A673 (cell line): ENCODE measurements at regions not wholly inside any gene's neighbourhood (a gene's known extent, or its start where the extent isn't known, plus 50 kb on each side); places are given as distances from the start of the nearest gene placed in this dataset.

Source experiments
- BruUV-seq: library from RNA; stranded (reverse); fragments of 400-500 nt; replicated peaks from 2 replicates; lab custom pipeline; 2021; lab: Mats Ljungman, UMichigan
- CTCF ChIA-PET: fragments of 300-600 bp; sonication (Branson Sonifier 250); formaldehyde crosslinking; loops from one replicate; lab custom pipeline; 2022; ENCODE audit warnings: antibody characterized with exemption; lab: Charles Lee
- POLR2A ChIA-PET: fragments of 300-600 bp; sonication (Branson Sonifier 250); formaldehyde crosslinking; loops from one replicate; lab custom pipeline; 2022; ENCODE audit warnings: antibody characterized with exemption; ENCODE audit not compliant: low non-redundant PET; lab: Charles Lee
- DNase-seq: peaks from one replicate; pipeline ENCODE4 v3.0.0-alpha.2; 2015; ENCODE audit warnings: low spot score
- H3K27ac ChIP-seq: fragments of 200-600 bp; sonication (generic); 2 replicates; pipeline ENCODE4 v1.5.1; 2016; ENCODE audit warnings: mixed run types, low read depth, mild to moderate bottlenecking, mixed read lengths, antibody characterized with exemption, low read length; ENCODE audit not compliant: poor library complexity, severe bottlenecking
- H3K27me3 ChIP-seq: fragments of 200-600 bp; sonication (generic); replicated peaks from 2 replicates; pipeline ENCODE4 v1.6.1; 2017; ENCODE audit warnings: mixed run types, low read depth, mild to moderate bottlenecking, mixed read lengths, antibody characterized with exemption, low read length; ENCODE audit not compliant: insufficient read depth, poor library complexity
- H3K36me3 ChIP-seq: fragments of 200-600 bp; sonication (generic); 2 replicates; pipeline ENCODE4 v1.6.1; 2016; ENCODE audit warnings: mixed run types, mild to moderate bottlenecking, mixed read lengths, antibody characterized with exemption, low read length; ENCODE audit not compliant: insufficient read depth, poor library complexity, severe bottlenecking
- H3K4me1 ChIP-seq: fragments of 200-600 bp; sonication (generic); 2 replicates; pipeline ENCODE4 v1.6.1; 2017; ENCODE audit warnings: mixed run types, mild to moderate bottlenecking, mixed read lengths, antibody characterized with exemption, low read length; ENCODE audit not compliant: insufficient read depth, poor library complexity, severe bottlenecking
- H3K4me3 ChIP-seq: fragments of 200-600 bp; sonication (generic); 2 replicates; pipeline ENCODE4 v1.5.1; 2016; ENCODE audit warnings: low read depth, mixed run types, mild to moderate bottlenecking, mixed read lengths, low read length; ENCODE audit not compliant: poor library complexity, severe bottlenecking
- H3K9me3 ChIP-seq: fragments of 200-600 bp; sonication (generic); 2 replicates; pipeline ENCODE4 v1.6.1; 2016; ENCODE audit warnings: mixed run types, low read depth, mild to moderate bottlenecking, mixed read lengths, antibody characterized with exemption, low read length; ENCODE audit not compliant: poor library complexity, severe bottlenecking
- EZH2 ChIP-seq: fragments of 200-600 bp; sonication (generic); IDR thresholded peaks from 2 replicates; pipeline ENCODE4 v1.6.1; 2017; ENCODE audit warnings: borderline replicate concordance, low read depth, mild to moderate bottlenecking, mixed read lengths, antibody characterized with exemption, low read length; ENCODE audit not compliant: poor library complexity, severe bottlenecking
- intact Hi-C: fragments of 100-400 bp; cut with micrococcal nuclease; formaldehyde crosslinking; loops from one replicate; pipeline ENCODE4 v1.10.0; 2022; ENCODE audit not compliant: unreplicated experiment
- TF ChIP-seq, protein P1 (sequence below): fragments of 300-800, 200-600 bp; sonication (generic); conservative IDR thresholded peaks from 2 replicates; pipeline ENCODE4 v1.5.1; 2017; ENCODE audit warnings: low read depth, mild to moderate bottlenecking, antibody characterized with exemption, low read length, moderate library complexity, mixed read lengths

DNA sequence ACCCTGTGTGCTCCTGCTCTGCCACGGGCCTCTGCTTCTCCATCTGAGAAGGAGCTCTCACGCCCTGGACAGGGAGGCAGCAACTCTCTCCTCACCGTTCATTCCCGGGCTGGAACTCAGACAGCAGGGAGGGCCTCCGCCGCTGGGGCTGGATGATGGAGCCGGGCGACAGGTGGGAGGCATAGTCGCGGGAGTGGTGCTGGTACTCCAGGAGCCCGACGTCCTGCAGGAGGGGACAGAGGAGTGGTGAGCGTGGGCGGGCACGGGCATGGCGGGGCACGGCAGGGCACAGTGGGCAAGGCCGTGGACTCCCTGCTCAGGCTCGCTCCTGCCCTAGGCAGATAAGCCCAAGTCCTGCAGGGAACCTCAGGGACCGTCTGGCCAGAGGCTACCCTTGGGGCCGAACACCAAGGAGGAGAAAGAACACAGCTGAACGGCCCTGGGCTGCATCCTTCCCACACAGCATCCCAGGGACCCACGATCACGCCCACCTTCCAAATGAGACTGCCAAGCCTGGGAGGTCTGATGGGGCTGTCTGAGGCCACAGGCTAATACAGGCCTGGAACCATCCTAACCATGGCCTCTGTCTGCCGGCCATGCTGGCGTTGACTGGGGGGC is 81.0 kb downstream of the NCOR2 start:
- ChIA-PET CTCF (no interaction called here), POLR2A (no interaction called here)
- Histone ChIP-seq H3K4me1 (no peaks in the 10 kb centered on the region), H3K27ac (no peak overlapping the region), H3K9me3 (no peaks in the 10 kb centered on the region), H3K27me3 (no peaks in the 10 kb centered on the region), H3K4me3 (no peak overlapping the region), H3K36me3 (peaks cover 14% of the 10 kb centered on the region)
- intact Hi-C loops, result no loop called here
- BruUV-seq, result no TSS peak
- TF ChIP-seq, protein P1, sequence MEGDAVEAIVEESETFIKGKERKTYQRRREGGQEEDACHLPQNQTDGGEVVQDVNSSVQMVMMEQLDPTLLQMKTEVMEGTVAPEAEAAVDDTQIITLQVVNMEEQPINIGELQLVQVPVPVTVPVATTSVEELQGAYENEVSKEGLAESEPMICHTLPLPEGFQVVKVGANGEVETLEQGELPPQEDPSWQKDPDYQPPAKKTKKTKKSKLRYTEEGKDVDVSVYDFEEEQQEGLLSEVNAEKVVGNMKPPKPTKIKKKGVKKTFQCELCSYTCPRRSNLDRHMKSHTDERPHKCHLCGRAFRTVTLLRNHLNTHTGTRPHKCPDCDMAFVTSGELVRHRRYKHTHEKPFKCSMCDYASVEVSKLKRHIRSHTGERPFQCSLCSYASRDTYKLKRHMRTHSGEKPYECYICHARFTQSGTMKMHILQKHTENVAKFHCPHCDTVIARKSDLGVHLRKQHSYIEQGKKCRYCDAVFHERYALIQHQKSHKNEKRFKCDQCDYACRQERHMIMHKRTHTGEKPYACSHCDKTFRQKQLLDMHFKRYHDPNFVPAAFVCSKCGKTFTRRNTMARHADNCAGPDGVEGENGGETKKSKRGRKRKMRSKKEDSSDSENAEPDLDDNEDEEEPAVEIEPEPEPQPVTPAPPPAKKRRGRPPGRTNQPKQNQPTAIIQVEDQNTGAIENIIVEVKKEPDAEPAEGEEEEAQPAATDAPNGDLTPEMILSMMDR, result no peak
- no peak for TF ChIP-seq EZH2
- no peak for DNase-seq

DNA sequence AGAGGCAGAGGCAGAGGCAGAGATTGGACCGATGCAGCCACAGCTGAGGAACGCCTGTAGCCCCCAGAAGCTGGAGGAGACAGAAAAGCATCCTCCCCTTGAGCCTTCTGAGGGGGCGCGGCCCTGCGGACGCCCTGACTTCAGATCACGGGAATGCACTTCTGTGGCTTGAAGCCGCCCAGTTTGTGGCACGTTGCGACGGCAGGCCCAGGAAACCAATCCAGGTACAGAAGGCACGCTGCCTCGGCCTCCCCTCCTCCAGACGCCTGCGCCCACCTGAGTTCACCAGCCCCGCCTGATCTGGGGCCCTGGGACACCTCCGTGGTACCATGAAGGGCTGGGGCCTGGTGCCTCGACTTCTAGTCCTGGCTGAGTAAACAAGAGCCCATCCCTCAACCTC is 82.0 kb downstream of the NCOR2 start:
- intact Hi-C loops, result no loop called here
- no peak for DNase-seq
- CTCF ChIA-PET, result no interaction called here
- H3K27me3 ChIP-seq, result no peaks in the 10 kb centered on the region
- no peaks in the 10 kb centered on the region for H3K4me1 ChIP-seq
- POLR2A ChIA-PET, result no interaction called here
- no peak overlapping the region for H3K27ac ChIP-seq
- no peaks in the 10 kb centered on the region for H3K9me3 ChIP-seq
- no peak overlapping the region for H3K4me3 ChIP-seq
- H3K36me3 ChIP-seq, result peaks cover 14% of the 10 kb centered on the region
- BruUV-seq, result no TSS peak
- TF ChIP-seq, protein P1, result no peak
- TF ChIP-seq EZH2, result no peak

DNA sequence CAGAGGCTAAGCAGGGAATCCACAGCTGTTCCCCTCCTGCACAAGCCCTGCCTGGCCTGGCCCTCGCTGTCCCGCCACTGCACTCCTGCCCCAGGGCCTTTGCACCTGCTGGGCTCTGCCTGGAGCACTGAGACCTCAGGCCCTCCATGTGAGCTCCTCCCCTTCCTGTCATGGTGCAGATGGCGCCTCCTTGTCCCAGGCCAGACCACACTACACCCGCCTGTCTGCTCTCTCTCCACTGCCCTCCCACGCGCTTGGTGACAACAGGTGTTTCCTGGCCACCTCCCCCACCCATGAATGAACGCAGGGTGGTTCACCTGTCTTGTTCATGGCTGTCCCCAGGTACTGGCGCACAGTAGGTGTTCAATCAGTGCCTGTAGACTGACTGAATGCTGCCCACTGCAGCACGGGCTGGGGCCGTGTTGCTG is 82.9 kb downstream of the NCOR2 start:
- Histone ChIP-seq H3K4me3 (no peak overlapping the region), H3K4me1 (no peaks in the 10 kb centered on the region), H3K36me3 (peaks cover 21% of the 10 kb centered on the region), H3K9me3 (no peaks in the 10 kb centered on the region), H3K27ac (no peak overlapping the region), H3K27me3 (no peaks in the 10 kb centered on the region)
- no TSS peak for BruUV-seq
- POLR2A ChIA-PET, result no interaction called here
- CTCF ChIA-PET, result no interaction called here
- no peak for DNase-seq
- TF ChIP-seq, protein P1, result no peak
- no peak for TF ChIP-seq EZH2
- intact Hi-C loops, result no loop called here
